NCI-H2029 treated with DMSO at 0.1 percent for 48 hours (cell line): ENCODE measurements at regions not wholly inside any gene's neighbourhood (a gene's known extent, or its start where the extent isn't known, plus 50 kb on each side); places are given as distances from the start of the nearest gene placed in this dataset.
"Not testable (repeated sequence)": the region's sequence is repeated elsewhere in the genome, so short reads cannot be mapped to it uniquely, and the experiment has no call there.

Source experiments
- DNase-seq: peaks from one replicate; lab custom pipeline; 2025; lab: John Stamatoyannopoulos, UW

DNA sequence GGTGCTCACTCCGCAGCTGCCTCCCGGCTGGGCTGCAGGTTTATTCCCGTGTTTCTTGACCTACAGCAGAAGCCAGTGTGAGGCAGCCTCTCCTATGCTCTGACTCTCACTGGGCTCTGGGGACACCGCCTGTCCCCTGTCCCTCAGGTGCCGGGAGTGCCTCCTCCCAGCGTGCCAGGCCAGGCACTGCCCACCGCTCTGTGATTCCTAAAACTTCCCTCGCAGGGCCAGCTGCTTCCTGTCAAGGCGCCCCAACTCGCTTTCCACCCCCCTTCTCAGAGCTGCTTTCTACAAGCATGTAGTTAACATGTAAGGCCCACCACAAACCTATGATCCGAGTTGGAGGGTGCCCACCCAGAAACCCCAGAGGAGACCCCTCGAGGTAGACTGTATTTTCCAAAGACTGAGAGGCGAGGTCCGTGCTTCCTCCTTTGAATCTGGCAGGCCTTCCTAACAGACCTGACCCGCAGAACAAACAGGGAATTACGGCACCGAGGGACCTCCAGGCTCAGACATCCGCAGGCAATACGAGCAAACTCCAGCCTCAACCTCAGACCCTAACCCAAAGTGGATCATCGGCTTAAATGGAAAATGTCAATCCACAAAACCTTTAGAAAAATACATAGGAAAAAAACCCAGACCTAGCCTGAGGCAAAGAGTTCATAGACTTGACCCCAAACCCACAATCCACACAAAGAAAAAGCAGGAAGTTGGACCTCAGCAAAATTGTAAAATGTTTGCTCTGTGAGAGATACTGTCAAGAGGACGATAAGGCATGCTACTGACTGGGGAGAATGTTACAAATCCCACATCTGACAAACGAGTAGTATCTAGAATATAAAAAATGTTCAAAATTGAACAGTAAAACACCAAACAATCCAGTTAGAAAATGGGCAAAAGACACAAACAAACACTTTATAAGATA is 121.3 kb upstream of the IQSEC1 start:
- DNase-seq: no peak

GRCh38 chr3:13193320-13194284 is 120.4 kb upstream of the IQSEC1 start:
- no peak for DNase-seq

DNA sequence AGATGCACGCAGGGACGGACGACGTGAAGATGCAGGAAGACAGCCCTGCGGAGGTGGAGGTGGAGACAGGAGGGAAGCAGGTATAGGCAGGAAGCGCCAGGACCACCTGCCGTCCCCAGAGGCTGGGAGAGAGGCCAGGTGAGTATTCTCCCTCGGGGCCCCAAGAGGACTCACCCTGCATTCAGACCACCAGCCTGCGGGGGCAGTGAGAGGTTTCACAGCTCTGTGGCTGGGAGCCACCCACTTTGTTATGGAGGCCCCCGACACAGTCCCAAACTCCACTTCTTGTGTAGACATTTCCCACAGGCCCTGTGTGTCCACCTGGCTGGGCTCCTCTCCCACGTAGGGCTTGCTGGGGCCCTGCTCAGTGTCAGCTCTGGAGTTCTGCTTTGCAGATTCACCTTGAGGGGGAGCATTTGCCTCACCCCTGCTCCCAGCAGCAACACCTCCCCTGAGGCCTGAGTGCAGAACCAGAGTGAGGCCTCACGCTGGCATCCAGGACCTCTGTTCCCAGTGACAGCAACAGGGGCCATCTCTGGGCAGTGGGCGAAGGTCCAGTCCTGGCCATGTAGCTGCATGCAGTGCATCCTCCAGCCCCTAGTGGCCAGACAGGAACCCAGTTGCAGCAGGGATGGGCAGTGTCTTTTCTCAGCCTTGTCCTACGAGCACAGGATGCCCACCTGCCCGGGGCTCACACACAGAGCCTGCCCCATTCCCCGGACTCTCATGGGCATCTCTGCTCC is 119.4 kb upstream of the IQSEC1 start:
- no peak for DNase-seq

GRCh38 chr3:13191016-13191415 is 117.8 kb upstream of the IQSEC1 start:
- no peak for DNase-seq

GRCh38 chr3:13190378-13190765 is 117.1 kb upstream of the IQSEC1 start:
- no peak for DNase-seq

- no peak for DNase-seq
Measured at GRCh38 chr3:13189639-13190377, 116.6 kb upstream of the IQSEC1 start.

DNA sequence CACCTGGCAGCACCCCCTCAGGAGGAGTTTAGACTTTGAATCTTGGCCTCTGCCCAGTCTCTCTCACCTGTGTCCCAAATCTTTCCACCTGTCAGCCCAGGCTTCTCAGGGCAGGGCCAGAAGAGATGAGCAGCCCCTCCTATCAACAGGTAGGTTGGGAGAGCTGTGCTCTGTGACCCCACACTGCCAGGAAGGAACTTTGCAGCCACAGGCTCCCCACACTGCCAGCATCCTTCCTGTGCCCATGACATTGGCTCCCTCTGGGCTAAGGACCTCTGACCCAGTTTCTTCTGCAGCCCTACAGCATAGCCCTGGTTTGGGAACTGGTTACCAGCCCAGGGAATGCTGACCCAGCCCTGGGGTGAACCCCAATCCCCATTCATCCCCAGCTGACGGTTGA is 115.7 kb upstream of the IQSEC1 start:
- no peak for DNase-seq

DNA sequence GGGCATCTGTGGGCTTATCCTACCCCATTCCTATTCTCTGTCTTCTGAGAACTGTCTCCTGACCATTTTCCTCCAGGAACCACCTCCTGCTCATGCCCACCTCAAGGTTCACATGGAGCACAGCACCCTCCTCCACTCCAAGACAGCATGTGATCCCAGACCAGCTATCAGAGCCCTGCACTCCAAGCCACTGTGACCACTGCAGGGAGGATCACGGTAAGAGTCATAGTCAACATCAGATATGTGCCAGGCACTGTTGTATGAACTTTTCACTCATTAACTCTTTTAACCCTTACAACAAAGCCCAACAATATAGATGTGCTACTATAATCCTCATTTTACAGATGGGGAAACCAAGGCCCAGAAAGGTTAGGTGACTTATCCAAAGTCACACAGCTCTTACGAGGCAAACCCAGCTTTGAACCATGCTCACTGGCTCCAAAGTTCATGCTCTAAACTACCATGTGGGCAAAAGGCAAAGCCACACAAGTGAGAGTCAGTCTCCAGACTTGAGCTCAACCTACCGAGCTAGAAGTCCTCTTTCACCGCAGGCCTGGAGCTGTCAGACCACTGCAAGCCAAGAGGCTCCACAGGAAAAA is 115.1 kb upstream of the IQSEC1 start:
- no peak for DNase-seq

DNA sequence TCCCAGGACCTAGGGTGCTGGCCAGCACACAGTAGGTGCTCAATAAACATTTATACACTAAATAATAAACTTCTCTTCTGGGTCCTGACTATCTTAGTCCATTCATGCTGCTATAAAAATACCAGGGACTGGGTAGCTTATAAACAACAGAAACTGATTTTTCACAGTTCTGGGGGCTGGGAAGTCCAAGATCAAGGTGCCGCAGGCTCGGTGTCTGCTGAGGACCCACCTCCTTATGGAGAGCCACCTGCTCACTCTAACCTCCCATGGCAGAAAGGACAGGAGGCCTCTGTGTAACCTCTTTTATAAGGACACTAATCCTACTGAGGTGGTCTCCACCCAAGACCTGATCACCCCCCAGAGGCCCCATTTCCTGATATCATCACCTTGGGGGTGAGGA is 114.4 kb upstream of the IQSEC1 start:
- DNase-seq: no peak

DNA sequence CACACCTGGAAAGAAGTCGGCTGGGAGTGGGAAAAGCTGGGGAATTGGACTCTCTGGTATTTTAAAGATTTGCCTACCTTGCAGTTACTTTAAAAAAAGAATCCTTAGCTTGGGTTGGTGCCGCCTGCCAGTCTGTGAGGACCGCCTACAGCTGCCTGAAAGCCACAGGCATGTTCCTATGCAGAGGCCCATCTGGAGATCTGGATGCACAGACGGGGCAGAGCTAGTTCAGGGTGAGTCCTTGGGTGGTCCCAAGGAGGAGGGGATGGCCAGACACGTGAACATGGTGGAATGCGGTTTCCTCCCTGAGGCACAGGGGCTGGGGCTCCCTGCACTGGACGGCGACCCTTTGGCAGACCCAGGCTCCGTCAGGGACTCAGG is 113.2 kb upstream of the IQSEC1 start:
- DNase-seq: no peak

- no peak for DNase-seq
Measured at GRCh38 chr3:13185737-13186434, 112.7 kb upstream of the IQSEC1 start.

DNA sequence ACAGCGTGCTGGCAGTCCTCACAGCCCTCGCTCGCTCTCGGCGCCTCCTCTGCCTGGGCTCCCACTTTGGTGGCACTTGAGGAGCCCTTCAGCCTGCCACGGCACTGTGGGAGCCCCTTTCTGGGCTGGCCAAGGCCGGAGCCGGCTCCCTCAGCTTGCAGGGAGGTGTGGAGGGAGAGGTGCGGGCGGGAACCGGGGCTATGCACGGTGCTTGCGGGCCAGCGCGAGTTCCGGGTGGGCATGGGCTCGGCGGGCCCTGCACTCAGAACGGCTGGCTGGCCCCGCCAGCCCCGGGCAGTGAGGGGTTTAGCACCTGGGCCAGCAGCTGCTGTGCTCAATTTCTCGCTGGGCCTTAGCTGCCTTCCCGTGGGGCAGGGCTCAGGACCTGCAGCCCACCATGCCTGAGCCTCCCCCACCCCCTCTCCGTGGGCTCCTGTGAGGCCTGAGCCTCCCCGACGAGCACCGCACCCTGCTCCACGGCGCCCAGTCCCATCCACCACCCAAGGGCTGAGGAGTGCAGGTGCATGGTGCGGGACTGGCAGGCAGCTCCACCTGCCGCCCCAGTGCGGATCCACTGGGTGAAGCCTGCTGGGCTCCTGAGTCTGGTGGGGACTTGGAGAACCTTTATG is 106.5 kb upstream of the IQSEC1 start:
- DNase-seq: not testable (repeated sequence)

DNA sequence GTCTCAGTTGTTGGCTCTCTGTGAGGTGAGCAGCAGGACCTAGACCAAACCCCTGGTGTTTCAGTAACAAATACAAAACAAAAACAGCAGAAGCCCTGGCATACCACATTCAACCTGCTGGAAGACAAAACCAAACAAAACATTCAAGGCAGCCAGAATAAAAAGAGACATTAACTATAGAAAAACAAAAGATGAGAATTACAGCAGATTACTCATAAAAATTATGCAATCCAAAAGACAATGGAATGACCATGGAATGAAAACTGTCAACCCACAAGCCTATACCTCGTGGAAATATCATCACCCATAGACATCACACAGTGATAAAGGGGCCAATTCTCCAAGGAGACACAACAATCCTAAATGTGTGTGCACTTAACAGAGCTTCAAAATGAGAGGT is 106.0 kb upstream of the IQSEC1 start:
- DNase-seq: no peak

- no peak for DNase-seq
Measured at GRCh38 chr3:13178107-13178506, 104.9 kb upstream of the IQSEC1 start.

GRCh38 chr3:13177641-13178040 is 104.4 kb upstream of the IQSEC1 start:
- DNase-seq: no peak

GRCh38 chr3:13177236-13177635 is 104.0 kb upstream of the IQSEC1 start:
- DNase-seq: no peak

DNA sequence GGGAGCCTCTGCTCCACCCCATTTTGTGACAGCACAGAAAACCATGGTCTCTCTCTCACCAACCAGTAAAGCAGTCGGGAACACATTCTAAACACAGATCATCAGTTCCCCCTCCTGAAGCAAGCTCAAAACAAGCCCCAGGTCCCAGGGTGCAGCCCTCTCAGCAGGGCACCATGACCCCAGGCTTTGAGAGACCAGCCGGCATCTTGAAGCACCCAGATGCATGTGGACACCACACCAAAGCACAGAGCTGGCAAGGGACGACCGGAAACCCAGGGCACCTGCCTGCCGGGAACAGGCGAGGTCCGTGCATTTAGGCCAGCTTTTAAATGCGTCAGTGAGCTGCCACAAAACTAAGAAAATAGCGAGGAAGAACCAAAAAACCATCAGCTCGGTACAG is 103.2 kb upstream of the IQSEC1 start:
- no peak for DNase-seq

- no peak for DNase-seq
Measured at GRCh38 chr3:13174803-13175135, 101.5 kb upstream of the IQSEC1 start.

DNA sequence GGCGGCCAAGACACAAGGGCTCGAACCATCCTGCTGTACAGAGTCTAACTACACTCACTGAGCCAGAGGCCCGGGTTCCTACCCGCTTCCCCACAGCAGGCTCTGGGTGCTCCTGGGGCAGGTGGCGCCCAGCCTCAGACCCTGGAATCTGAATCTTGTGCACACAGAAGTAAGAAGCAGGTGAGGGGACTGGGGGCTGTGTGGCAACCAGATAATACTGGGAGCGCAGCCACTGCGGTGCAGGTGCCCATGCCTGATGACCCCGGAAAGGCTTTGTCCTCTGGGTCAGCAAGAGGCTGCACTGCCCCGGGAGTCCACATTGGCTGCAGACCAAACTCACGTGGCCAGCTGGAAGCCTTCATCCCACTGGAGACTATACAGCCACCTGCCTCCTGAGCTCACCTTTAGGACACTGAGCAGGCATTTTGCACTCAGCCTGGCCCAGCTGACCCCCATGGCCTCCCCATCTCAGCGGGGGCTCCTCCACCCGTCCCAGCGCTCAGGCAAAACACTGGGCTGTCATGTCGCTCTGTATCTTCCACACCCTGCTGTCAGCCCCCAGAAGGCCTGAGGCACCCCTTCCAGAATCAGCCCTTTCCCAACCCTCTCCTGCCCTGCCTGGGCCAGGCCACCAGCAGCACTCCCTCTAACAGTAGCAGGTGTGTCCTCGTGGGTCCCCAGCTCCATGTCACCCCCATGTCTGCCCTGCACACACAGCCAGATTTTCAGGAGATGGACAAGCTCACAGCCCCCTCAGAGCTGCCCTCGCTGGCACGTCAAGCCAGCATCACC is 101.0 kb upstream of the IQSEC1 start:
- no peak for DNase-seq
